Occipital lobe (tissue), 1 donor: ENCODE measurements at regions not wholly inside any gene's neighbourhood (a gene's known extent, or its start where the extent isn't known, plus 50 kb on each side); places are given as distances from the start of the nearest gene placed in this dataset.
"Not testable (repeated sequence)": the region's sequence is repeated elsewhere in the genome, so short reads cannot be mapped to it uniquely, and the experiment has no call there.

Experiments used
- DNase-seq: peaks from one replicate; lab custom pipeline; 2025; lab: John Stamatoyannopoulos, UW

DNA sequence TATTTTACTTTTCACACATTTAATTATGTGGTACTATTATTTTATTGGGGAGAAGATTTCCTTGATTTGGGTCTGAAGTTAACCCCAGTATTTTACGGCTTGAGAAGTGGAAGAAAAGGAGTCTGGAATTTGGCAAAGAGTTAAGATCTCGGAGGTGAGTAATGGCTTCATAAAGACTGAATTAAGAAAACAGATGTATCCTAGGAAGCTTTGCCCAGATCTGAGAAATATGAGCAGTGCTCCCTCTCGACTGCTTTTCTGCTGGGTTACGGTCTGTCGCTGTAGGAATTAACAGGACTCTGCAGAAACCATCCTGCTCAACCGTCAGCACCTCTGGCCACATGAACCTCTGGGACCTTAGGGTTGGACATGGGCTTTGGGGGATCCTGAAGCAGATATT is 163.6 kb upstream of the NDN start:
- no peak for DNase-seq

DNA sequence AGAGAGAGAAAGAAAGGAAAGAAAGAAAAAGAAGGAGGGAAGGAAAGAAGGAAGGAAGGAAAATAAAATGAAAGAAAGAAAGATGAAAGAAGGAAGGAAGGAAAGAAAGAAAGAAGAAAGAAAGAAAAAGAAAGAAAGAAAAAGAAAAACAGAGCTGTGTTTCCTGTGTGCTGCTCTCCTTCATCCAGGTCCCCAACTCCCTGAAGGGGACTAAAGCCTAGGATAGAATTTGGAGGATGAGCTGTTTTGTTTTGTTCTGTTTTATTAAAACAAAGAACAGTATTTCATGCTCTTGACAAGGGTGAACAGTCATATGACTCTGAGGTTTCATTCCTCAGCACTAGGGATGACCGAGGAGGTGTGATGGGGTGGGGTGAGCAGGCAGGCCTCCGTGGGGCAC is 164.8 kb upstream of the NDN start:
- no peak for DNase-seq

DNA sequence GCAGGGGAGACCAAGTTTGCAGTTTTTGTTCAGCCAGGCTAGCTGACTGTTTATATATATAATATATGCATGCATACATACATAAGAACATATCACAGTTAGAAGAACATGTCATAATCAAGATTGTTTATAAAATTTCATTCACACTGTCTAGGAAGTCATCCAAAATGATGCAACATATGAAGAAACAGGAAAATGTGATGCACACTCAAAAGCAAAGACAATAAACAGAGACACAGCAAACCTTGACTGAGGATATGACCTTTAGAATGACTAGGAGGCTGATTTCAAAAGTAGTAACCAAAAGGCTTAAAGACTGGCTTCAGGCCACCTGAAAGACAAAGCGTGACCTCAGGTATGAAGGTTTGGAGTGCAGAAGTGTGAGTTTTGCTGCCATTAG is 166.2 kb upstream of the NDN start:
- DNase-seq = no peak

DNA sequence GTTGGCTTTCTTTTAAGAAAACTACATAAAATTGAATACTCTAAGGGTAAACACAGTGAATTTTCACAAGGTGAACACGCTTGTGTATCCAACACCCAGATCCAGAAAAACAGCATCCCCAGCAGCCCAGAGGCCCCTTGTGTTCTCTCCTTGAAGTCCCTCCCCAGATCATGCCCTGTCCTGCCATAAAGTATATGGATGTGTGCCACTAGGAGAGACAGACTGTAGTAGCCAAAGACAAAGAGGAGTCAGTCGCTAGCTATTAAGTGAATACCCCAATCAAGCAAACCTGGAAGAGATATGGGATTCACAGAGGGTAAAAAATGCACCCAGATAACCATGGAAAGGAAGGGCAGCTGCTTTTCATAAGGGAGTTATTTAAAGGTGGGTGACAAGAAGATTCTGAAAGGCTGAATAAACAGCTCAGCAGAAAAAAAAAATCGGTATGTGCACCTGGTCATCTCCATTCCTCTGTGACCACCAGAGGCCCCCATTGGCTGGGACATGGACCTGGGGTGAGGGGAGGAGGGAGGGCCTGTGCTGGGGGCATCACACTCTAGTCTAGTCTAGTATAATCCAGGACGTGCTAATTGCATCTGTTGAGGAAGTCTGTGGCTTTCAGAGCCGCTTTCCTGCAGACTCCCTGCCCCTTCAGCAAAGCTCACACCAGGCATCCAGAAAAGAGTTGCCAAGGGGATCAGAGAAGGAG is 167.3 kb upstream of the NDN start:
- DNase-seq = no peak

DNA sequence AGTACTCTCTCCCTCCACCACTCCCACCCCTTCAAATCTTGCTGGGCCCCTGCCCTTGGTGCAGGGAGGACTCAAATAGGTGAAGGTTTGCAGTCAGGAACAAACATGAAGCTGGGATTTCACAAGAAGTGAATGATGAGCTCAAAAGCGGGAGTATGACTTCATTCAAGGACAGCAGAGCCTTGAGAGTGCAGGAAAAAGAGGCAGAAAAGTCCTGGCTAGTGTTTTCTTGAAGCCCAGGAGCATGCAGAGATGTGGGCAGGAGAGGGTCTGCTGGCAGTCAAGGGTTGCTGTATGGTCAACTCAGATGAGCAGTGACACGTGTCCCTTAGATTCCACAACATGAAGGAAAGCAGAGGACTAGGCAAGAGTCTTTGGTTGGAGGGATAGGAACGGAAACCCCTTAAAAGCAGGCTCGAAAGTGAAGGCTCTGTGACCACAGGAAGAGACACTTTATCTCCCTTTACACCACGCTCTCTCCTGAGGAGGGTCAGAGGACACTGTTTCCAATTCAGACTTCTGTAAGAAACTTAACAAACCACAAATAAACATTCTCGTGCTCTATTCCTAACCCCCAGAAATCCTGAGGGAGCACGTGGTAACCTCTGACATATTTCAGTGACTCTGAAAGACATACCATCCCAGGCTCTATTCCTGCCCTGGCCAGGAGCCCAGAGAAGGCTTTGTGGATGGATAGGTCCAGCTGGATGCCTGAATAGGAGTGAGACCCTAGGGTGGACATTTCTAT is 168.0 kb upstream of the NDN start:
- no peak for DNase-seq

DNA sequence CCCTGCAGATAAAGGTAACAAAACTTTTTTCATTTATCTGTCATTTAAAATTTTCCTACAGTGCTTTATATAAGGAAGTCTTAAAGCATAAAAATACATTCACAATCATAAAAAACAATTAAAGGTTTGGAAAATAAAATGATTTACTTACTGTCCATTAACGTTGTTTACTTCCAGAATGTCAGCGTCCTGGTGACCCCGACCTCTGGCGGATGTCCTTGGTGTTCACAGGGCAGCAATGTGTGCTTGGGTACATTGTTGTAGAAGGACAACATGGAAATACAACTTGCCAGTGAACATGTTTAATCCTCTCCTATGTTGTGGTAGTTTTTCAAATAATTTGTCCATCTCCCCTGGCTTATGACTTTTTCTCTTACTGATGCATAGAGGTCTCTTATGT is 168.8 kb upstream of the NDN start:
- DNase-seq = no peak

GRCh38 chr15:23857028-23857641 is 170.0 kb upstream of the NDN start:
- no peak for DNase-seq

GRCh38 chr15:23859008-23859407 is 171.9 kb upstream of the NDN start:
- no peak for DNase-seq

DNA sequence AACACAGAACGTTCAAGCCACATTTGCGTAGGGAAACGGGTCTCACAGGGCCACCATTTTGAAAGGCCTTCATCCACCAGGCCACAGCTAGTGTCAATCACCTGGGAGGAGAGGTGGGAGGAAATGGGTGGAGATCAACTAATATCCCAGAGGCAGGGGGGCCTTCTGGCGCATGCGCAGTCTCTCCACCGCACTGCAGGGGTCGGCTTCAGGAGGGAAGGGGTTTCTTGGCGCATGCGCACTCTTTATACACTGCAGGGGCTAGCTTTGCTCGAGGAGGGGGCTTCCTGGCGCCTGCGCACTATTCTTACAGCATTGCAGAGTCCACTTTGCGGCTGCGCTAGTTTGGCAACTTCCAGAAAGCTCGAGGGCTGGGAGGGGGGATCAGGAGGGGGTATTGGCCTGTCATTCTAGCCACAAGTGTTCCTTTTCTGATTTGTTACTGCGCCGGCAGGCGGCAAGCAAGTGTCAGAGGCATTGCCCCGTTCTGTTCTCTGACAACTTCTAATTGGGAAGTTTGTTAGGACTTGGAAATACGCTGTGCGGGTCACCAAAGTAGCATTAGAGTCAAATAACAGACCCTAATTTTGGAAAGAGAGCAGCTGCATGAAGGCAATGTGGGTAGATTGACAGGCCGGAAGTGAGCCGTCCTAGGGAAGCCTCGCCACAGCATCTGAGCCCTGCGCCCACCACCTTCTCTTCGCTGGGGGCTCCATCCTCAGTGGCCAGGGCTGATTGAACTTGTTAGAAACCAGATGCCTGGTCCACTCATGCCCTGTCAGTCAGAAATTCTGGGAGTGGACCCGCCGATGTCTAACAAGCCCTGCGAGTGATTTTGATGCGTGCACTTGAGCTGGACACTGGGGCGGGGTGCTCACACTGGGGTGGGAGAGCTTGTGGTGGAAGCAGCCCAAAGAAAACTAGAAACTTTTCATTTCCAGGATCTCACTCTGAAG is 173.5 kb upstream of the NDN start:
- DNase-seq = no peak

- DNase-seq = no peak
Observed at GRCh38 chr15:23866832-23867231, 179.7 kb upstream of the NDN start.

- DNase-seq = no peak
Observed at GRCh38 chr15:23869396-23869795, 182.3 kb upstream of the NDN start.

DNA sequence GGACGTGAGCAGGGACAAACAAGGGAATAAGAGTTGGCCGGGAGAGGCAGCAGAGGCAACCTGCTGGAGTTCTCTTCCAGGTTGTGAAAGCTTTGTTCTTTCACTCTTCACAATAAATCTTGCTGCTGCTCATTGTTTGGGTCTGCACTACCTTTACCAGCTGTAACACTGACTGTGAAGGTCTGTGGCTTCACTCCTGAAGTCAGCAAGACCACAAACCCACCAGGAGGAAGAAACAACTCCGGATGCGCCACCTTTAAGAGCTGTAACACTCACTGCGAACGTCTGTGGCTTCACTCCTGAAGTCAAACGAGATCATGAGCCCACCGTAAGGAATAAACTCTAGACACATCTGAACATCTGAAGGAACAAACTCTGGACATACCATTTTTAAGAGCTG is 186.5 kb upstream of the NDN start:
- DNase-seq = not testable (repeated sequence)

DNA sequence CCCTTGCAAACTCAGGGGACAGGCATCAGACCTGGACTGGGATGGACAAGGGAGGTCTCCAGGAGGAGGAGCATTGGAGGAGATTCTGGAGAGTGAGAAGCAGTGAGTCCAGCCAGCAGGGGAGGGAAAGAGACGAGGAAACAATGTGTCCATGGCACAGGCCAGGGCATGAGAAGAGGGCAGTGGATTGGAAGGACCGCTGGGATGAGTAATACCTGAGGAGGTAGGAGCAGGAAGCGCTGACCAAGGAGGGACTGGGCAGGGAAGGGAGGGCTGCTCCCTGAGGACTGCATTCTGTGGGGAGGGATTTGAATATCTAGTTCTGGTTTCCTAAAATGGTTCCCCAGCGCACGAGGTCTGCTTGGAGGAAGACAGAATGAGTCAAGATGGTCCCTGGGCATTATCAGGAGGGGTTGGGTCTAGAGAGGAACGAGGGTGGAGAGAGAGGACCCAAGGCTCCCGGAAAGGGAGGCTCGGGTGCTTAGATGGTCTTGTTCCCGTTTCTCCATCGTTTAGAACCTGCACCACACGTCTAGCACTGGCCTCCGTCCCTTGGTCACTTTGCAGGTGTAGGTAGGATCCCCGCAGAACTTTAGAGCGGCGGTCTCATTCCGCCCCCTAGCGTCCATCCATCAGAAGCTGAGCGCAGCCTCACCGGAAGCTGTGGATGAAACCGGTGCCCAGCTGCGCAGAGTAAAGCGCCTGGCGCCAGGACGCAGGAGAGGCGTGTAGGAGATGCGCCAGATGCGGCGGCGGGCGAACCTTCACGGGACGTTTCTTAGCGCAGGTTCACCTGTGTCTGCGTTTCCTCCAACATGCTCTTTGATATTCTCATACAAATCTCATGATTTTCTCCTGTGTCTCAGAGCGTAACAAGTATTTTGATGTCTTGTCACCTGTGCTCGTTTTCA is 190.7 kb upstream of the NDN start:
- no peak for DNase-seq

DNA sequence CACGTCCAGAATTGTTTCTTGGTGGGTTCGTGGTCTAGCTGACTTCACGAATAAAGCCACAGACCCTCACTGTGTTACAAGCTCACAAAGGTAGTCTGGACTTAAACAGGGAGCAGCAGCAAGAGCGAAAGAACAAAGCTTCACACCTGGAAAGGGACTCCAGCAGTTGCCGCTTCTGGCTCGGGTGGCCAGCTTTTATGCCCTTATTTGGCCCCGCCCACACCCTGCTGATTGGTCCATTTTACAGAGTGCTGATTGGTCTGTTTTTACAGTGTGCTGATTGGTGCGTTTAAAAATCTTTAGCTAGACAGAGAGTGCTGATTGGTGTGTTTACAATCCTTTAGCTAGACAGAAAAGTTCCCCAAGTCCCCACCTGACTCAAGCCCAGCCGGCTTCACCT is 194.2 kb upstream of the NDN start:
- DNase-seq = no peak

- no peak for DNase-seq
Observed at GRCh38 chr15:23890218-23890617, 203.1 kb upstream of the NDN start.

GRCh38 chr15:23897091-23897490 is 210.0 kb upstream of the NDN start:
- DNase-seq = no peak

- no peak for DNase-seq
Observed at GRCh38 chr15:23897531-23897930, 210.4 kb upstream of the NDN start.

DNA sequence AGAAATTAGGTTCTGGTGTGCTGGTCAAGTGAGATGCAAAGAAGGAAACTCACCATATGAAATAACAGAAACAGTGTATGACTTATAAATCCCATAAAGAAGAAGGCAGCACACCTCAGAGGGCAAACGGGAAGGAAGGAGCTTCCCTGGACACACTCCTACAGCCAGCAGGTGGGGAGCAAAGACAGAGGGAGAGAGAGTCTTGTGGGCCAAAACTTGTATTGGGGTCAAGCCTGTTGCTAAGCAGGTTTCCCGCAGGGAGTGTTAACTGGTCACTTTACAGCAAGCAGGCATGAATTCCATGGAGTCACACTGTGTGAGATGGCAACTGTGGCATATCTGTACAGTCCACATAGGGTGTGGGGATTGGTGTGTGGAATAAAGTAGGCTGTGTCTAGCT is 222.9 kb upstream of the NDN start:
- no peak for DNase-seq

DNA sequence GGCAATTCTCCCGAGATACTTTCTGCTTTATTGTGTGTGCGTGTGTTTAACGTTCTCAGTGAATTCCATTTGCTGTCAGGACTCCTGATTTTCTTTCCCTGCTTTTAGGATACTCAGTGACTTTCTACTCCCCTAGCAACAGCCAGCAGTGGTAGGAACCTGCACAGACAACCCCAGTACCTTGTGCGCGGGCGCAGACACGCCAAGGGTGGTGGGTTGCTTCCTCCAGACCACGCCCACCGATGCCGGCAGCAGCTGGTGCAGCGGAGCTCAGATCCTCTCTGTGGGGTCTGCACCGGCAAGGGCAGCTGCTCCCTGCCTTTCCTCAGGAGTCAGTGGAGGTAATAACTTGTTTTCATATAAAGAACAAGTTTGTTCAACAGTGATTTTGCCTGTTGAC is 225.1 kb upstream of the NDN start:
- DNase-seq = no peak

DNA sequence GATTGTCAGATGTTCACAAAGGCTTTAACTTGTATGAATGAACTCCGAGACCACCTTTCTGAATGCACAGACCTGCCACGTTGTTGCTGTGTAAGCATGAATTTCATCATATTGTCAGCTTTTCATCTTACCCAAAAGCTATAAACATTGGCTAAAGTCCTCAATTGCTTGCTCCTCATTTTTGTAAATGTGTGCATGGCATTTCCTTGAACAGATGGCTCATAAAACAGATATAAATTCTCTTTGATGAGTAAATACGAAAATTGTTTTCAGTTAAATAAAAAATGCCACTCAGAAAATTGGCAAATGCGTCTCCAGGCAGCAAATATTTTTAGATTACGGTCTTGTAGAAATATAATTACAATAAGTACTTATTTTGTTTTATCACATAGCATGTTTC is 226.0 kb upstream of the NDN start:
- no peak for DNase-seq

GRCh38 chr15:23913635-23914034 is 226.5 kb upstream of the NDN start:
- no peak for DNase-seq
